Mesenchymal stem cell (in vitro differentiated cells and primary cell): ENCODE measurements at regions not wholly inside any gene's neighbourhood (a gene's known extent, or its start where the extent isn't known, plus 50 kb on each side); places are given as distances from the start of the nearest gene placed in this dataset.

Source experiments
- DNase-seq: peaks from one replicate; pipeline ENCODE4 v3.0.0-alpha.2; 2013
- H2AFZ ChIP-seq: one replicate; pipeline ENCODE4 v1.6.1; 2013; ENCODE audit warnings: low read depth, mild to moderate bottlenecking, control low read depth, inconsistent platforms, low read length, moderate library complexity
- H2AK5ac ChIP-seq: 2 replicates; pipeline ENCODE4 v1.6.1; 2013; ENCODE audit warnings: low read length, moderate library complexity, mild to moderate bottlenecking, inconsistent platforms; ENCODE audit not compliant: severe bottlenecking
- H2BK120ac ChIP-seq: one replicate; pipeline ENCODE4 v1.6.1; 2013; ENCODE audit warnings: low read depth, mild to moderate bottlenecking, inconsistent platforms, low read length, moderate library complexity
- H2BK12ac ChIP-seq, 2 experiments: one replicate each; pipeline ENCODE4 v1.6.1; 2013; ENCODE audit warnings: inconsistent platforms in 2 of 2, low read length in 2 of 2, mild to moderate bottlenecking in 2 of 2, moderate library complexity in 2 of 2, control low read depth in 1 of 2
- H2BK15ac ChIP-seq: one replicate; pipeline ENCODE4 v1.6.1; 2013; ENCODE audit warnings: mild to moderate bottlenecking, low read depth, inconsistent platforms; ENCODE audit not compliant: poor library complexity, severe bottlenecking
- H2BK5ac ChIP-seq: 2 replicates; pipeline ENCODE4 v1.6.1; 2013; ENCODE audit warnings: low read depth, mild to moderate bottlenecking, low read length, control low read depth, inconsistent platforms; ENCODE audit not compliant: poor library complexity, severe bottlenecking
- H3K14ac ChIP-seq, 2 experiments: one replicate each; pipeline ENCODE4 v1.6.1; 2013; ENCODE audit warnings: inconsistent platforms in 2 of 2, low read length in 2 of 2, control low read depth in 1 of 2, mild to moderate bottlenecking in 1 of 2, moderate library complexity in 1 of 2
- H3K18ac ChIP-seq, 2 experiments: one replicate each; pipeline ENCODE4 v1.6.1; 2013; ENCODE audit warnings: inconsistent platforms in 2 of 2, low read length in 2 of 2, control low read depth in 1 of 2, low read depth in 1 of 2, mild to moderate bottlenecking in 1 of 2
- H3K23ac ChIP-seq, 2 experiments: one replicate each; pipeline ENCODE4 v1.6.1; 2013; ENCODE audit warnings: inconsistent platforms in 2 of 2, low read length in 2 of 2, mild to moderate bottlenecking in 2 of 2, moderate library complexity in 2 of 2, control low read depth in 1 of 2
- H3K27ac ChIP-seq: 2 replicates; pipeline ENCODE4 v1.5.1; 2013; ENCODE audit warnings: mild to moderate bottlenecking, moderate library complexity, low read length, control low read depth, inconsistent platforms; ENCODE audit not compliant: poor library complexity, severe bottlenecking
- H3K27me3 ChIP-seq, 2 experiments: 2 replicates each; pipeline versions ENCODE4 v1.6.1 to v1.7.0; 2013; ENCODE audit warnings: low read length in 2 of 2, mild to moderate bottlenecking in 2 of 2, moderate library complexity in 2 of 2, control low read depth in 1 of 2, inconsistent platforms in 1 of 2; ENCODE audit not compliant: control insufficient read depth in 1 of 2, insufficient read depth in 1 of 2
- H3K36me3 ChIP-seq, 2 experiments: 2 replicates each; pipeline versions ENCODE4 v1.6.1 to v1.7.0; 2013; ENCODE audit warnings: low read length in 2 of 2, control low read depth in 1 of 2, inconsistent platforms in 1 of 2, low read depth in 1 of 2, mild to moderate bottlenecking in 1 of 2; ENCODE audit not compliant: insufficient read depth in 2 of 2, control insufficient read depth in 1 of 2
- H3K4ac ChIP-seq, 2 experiments: one replicate each; pipeline ENCODE4 v1.6.1; 2013; ENCODE audit warnings: inconsistent platforms in 2 of 2, low read length in 2 of 2, mild to moderate bottlenecking in 2 of 2, moderate library complexity in 2 of 2, control low read depth in 1 of 2, low read depth in 1 of 2
- H3K4me1 ChIP-seq: 2 replicates; pipeline ENCODE4 v1.6.1; 2013; ENCODE audit warnings: low read depth, low read length, control low read depth; ENCODE audit not compliant: control insufficient read depth, insufficient read depth
- H3K4me2 ChIP-seq: 2 replicates; pipeline ENCODE4 v1.6.1; 2013; ENCODE audit warnings: low read length, mild to moderate bottlenecking, inconsistent platforms; ENCODE audit not compliant: poor library complexity, severe bottlenecking
- H3K4me3 ChIP-seq, 2 experiments: 2 replicates each; pipeline versions ENCODE4 v1.5.1 to v1.7.0; 2013; ENCODE audit warnings: low read length in 2 of 2, mild to moderate bottlenecking in 2 of 2, control low read depth in 1 of 2, low read depth in 1 of 2; ENCODE audit not compliant: insufficient read depth in 1 of 2
- H3K79me1 ChIP-seq: replicated peaks from 2 replicates; pipeline ENCODE4 v1.6.1; 2013; ENCODE audit warnings: mild to moderate bottlenecking, control low read depth, low read length, inconsistent platforms; ENCODE audit not compliant: poor library complexity, severe bottlenecking
- H3K9ac ChIP-seq: 2 replicates; pipeline ENCODE4 v1.7.0; 2013; ENCODE audit warnings: mild to moderate bottlenecking, low read length, moderate library complexity
- H3K9me3 ChIP-seq: 2 replicates; pipeline ENCODE4 v1.7.0; 2013; ENCODE audit warnings: mild to moderate bottlenecking, low read length; ENCODE audit not compliant: control insufficient read depth
- H4K8ac ChIP-seq: one replicate; pipeline ENCODE4 v1.6.1; 2013; ENCODE audit warnings: inconsistent platforms, mild to moderate bottlenecking, low read length, moderate library complexity
- H4K91ac ChIP-seq: one replicate; pipeline ENCODE4 v1.6.1; 2013; ENCODE audit warnings: mild to moderate bottlenecking, low read length, inconsistent platforms
- WGBS: methylation state at CpG from one replicate; pipeline ENCODE4 v1.1.7; 2013; ENCODE audit warnings: mixed read lengths; 5-methylcytosine and 5-hydroxymethylcytosine counted together

DNA sequence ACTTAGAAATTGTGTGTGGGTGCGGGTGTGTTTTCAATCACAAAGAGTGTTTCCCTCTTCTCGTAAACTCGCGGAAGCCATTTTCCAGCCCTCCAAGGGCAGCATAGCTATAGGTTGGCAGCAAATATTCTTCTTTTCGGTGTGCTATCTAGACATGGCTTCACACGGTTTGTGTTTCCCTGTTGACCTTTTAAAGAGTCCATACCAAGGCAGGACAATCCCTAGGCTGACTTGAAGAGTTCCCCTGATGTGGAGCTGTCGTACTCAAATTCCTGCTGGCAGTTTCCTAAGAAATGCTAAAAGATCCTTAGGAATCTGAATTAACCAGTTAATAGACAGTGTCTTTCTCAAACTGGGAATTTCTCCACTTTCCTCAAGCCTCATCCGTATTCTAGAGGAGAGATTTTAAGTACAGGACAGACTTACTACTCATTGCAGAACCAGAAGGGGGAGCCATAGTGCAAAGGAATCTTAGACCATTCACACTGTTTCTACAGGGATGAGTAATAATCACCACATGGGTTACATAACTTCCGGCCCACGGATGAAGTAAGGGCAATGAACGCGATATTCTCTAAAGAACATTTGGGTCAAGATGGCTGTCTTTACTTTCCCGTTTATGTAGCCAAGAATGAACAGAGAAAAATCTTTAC lies 288.6 kb upstream of the ELAC2 start:
- no peak overlapping the region for H2BK15ac ChIP-seq
- no peak overlapping the region for H4K8ac ChIP-seq
- no peak overlapping the region for H2AFZ ChIP-seq
- H3K14ac ChIP-seq: no peak overlapping the region
- H3K4me3 ChIP-seq: no peak overlapping the region
- 69% methylated on average over 9 of the region's 13 CpGs for WGBS
- no peak overlapping the region for H2AK5ac ChIP-seq
- H3K9ac ChIP-seq: peak overlapping the region; percentile 51
- no peak overlapping the region for H2BK5ac ChIP-seq
- H3K23ac ChIP-seq: no peak overlapping the region
- no peak overlapping the region for H2BK12ac ChIP-seq
- H3K27ac ChIP-seq: no peak overlapping the region
- no peaks in the 10 kb centered on the region for H3K79me1 ChIP-seq
- H2BK120ac ChIP-seq: no peak overlapping the region
- no peaks in the 10 kb centered on the region for H3K36me3 ChIP-seq
- peaks cover 14% of the 10 kb centered on the region for H3K9me3 ChIP-seq
- H4K91ac ChIP-seq: no peak overlapping the region
- H3K4me1 ChIP-seq: no peaks in the 10 kb centered on the region
- peak; percentile 66 for DNase-seq
- H3K4me2 ChIP-seq: no peak overlapping the region
- no peaks in the 10 kb centered on the region for H3K27me3 ChIP-seq
- no peak overlapping the region for H3K18ac ChIP-seq
- H3K4ac ChIP-seq: no peak overlapping the region

DNA sequence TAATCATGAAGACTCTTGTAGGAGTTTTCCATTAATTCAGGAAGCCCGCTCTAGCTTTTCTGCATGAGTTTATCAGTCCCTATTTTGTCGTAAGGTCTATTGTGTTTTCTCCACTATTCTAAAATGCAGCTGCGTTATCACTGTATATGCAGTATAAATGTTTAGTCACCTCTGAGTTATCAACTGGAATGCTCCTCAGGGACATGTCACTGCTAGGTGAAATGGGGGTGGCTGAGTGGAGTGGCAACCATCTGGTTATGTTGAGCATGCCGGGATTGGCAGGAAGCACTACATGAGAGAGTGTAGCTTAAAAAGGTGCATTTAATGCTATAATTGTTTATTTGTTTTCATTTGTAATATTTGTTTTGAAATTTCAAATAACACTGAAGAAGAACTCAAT lies 285.2 kb upstream of the ELAC2 start:
- Histone ChIP-seq H3K9ac (no peak overlapping the region), H2AFZ (no peak overlapping the region), H3K4ac (no peak overlapping the region), H2BK12ac (no peak overlapping the region), H3K9me3 (no peaks in the 10 kb centered on the region), H2BK120ac (no peak overlapping the region), H3K14ac (no peak overlapping the region), H3K27ac (no peak overlapping the region), H2AK5ac (no peak overlapping the region), H3K18ac (no peak overlapping the region), H3K36me3 (no peaks in the 10 kb centered on the region), H4K8ac (no peak overlapping the region), H4K91ac (no peak overlapping the region), H3K27me3 (no peaks in the 10 kb centered on the region), H3K4me3 (no peak overlapping the region), H3K23ac (no peak overlapping the region), H3K4me2 (no peak overlapping the region), H2BK5ac (no peak overlapping the region), H2BK15ac (no peak overlapping the region), H3K79me1 (no peaks in the 10 kb centered on the region), H3K4me1 (no peaks in the 10 kb centered on the region)
- WGBS: 100% methylated on average over 4 of the region's 4 CpGs
- DNase-seq: no peak

DNA sequence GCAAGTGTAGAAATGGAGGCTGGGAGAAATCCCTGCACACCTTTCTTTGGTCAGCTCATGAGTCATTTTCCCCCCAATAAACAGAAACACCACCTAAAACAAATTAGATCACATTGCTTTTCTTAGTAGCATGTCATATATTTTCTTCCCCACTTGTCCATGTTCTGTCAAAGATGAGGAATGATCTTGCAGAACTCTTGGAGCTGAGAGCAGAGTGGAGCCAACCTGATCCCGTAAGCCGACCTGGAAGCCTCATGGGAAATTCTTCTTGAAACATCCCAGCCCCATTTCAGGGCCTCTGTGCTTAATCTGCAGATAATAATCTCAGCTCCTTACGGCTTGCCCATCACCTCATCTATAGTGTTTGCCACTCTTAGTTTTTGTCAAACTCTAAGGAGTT lies 284.6 kb upstream of the ELAC2 start:
- Histone ChIP-seq H3K14ac (no peak overlapping the region), H2BK5ac (no peak overlapping the region), H3K4me3 (no peak overlapping the region), H3K4ac (no peak overlapping the region), H3K27ac (no peak overlapping the region), H2AFZ (no peak overlapping the region), H3K79me1 (no peaks in the 10 kb centered on the region), H2BK120ac (no peak overlapping the region), H3K36me3 (no peaks in the 10 kb centered on the region), H4K8ac (no peak overlapping the region), H4K91ac (no peak overlapping the region), H2BK12ac (no peak overlapping the region), H3K9me3 (no peaks in the 10 kb centered on the region), H2AK5ac (no peak overlapping the region), H2BK15ac (no peak overlapping the region), H3K9ac (no peak overlapping the region), H3K23ac (no peak overlapping the region), H3K4me2 (no peak overlapping the region), H3K4me1 (no peaks in the 10 kb centered on the region), H3K18ac (no peak overlapping the region), H3K27me3 (no peaks in the 10 kb centered on the region)
- 81% methylated on average over 2 of the region's 3 CpGs for WGBS
- DNase-seq: no peak

DNA sequence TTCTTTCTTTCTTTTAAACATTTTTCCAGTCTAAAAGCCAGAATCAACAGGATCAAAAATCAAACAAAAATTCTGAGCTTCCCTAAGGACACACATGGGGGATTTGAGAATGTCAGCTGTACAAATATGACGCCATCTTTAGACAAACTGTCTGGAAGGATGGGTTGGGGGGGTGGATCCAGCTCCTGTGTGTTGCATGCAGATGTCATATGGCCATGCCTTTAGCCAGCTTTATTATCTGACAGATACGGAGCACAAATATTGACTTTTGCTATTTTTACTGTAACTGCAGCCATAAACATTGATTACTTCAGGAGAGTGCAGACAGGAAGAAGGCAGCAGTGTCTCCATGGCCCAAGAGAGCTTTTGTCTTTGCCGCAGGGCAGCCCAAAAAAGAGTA lies 279.4 kb upstream of the ELAC2 start:
- H2BK12ac ChIP-seq: no peak overlapping the region

More for the DNA sequence above, 279.4 kb upstream of the ELAC2 start:
- Histone ChIP-seq H2AFZ (no peak overlapping the region), H4K91ac (no peak overlapping the region), H3K27me3 (no peaks in the 10 kb centered on the region), H3K27ac (no peak overlapping the region), H3K18ac (no peak overlapping the region), H2BK120ac (no peak overlapping the region), H3K4me1 (no peaks in the 10 kb centered on the region), H2BK5ac (no peak overlapping the region), H3K4me2 (no peak overlapping the region), H3K4ac (no peak overlapping the region), H2AK5ac (no peak overlapping the region), H3K9me3 (no peaks in the 10 kb centered on the region), H3K4me3 (no peak overlapping the region), H3K36me3 (no peaks in the 10 kb centered on the region), H3K79me1 (no peaks in the 10 kb centered on the region), H4K8ac (no peak overlapping the region), H2BK15ac (no peak overlapping the region), H3K14ac (no peak overlapping the region), H3K9ac (no peak overlapping the region), H3K23ac (no peak overlapping the region)
- DNase-seq: no peak
- 81% methylated on average over 3 of the region's 3 CpGs for WGBS
